ENCODE measurements at regions not wholly inside any gene's neighbourhood (a gene's known extent, or its start where the extent isn't known, plus 50 kb on each side); places are given as distances from the start of the nearest gene placed in this dataset.

DNA sequence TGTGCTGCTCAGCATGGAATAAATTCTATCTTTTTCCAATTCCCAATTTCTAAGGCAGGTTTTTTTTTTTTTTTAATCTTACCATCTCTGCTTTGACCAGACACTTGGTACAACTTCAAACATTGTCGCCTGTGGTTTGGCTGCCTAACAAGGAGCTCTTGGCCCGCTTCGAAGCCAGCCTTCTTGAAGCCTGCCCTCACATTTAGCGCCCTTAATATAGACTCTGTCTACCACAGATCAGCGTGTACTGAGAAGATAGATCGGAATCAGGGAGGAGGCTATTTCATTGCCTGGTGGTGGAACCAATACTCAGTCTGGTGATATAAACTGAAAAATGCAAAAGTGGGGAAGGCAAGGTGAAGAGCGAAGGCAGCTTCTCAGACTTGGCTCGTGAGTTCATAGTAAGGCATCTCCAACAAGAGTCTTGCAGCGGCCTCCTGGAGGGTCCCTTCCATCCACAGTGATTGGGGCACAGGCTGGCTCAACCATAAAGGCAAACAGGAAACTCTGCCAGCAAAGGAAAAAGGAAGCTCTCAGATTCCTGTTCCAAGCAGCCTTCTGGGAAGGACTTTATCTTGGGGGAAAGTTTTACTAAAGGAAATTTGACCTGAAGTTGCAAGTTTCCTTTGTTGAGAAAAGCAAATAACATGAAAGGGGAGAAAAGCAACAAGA, 103.2 kb upstream of the BCL2L14 start:
- TF ChIP-seq, protein P1, sequence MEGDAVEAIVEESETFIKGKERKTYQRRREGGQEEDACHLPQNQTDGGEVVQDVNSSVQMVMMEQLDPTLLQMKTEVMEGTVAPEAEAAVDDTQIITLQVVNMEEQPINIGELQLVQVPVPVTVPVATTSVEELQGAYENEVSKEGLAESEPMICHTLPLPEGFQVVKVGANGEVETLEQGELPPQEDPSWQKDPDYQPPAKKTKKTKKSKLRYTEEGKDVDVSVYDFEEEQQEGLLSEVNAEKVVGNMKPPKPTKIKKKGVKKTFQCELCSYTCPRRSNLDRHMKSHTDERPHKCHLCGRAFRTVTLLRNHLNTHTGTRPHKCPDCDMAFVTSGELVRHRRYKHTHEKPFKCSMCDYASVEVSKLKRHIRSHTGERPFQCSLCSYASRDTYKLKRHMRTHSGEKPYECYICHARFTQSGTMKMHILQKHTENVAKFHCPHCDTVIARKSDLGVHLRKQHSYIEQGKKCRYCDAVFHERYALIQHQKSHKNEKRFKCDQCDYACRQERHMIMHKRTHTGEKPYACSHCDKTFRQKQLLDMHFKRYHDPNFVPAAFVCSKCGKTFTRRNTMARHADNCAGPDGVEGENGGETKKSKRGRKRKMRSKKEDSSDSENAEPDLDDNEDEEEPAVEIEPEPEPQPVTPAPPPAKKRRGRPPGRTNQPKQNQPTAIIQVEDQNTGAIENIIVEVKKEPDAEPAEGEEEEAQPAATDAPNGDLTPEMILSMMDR (IDR thresholded peaks at IDR 0.05; ENCODE audit: low read depth, low read length, poor library complexity, severe bottlenecking) = no peak
- no peak for TF ChIP-seq EZH2phosphoT487 (IDR thresholded peaks at IDR 0.05; ENCODE audit: borderline replicate concordance, low read length)
